Fibroblast of gingiva (primary cell): ENCODE measurements at regions not wholly inside any gene's neighbourhood (a gene's known extent, or its start where the extent isn't known, plus 50 kb on each side); places are given as distances from the start of the nearest gene placed in this dataset.

Experiments
- DNase-seq: peaks from one replicate; pipeline ENCODE4 v3.0.0-alpha.2; 2011; ENCODE audit warnings: low read depth

GRCh38 chr18:45119876-45120275 is 439.2 kb downstream of the SETBP1 start:
- DNase-seq: no peak

- no peak for DNase-seq
Measured at GRCh38 chr18:45121146-45121545, 440.5 kb downstream of the SETBP1 start.

GRCh38 chr18:45122506-45122905 is 441.8 kb downstream of the SETBP1 start:
- DNase-seq: no peak

DNA sequence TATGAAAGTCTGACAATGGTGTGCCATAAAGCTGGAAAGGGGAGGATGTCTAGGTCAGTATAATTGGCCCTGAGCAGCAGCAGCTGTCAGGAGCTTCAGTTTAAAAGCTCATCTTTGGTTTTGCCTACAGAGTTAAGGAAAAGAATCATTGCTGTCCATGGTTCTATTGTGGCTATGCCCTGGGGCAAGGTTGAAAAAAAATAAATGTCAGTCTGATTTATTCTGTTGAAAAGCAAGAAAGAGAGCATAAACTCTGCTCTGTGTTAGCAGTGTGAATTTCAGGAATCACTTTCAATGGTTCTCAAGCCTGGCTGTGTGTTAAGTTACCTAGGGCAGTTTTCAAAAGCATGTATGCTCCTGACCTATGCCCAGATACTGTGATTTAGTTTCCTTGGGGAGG is 446.7 kb downstream of the SETBP1 start:
- no peak for DNase-seq

DNA sequence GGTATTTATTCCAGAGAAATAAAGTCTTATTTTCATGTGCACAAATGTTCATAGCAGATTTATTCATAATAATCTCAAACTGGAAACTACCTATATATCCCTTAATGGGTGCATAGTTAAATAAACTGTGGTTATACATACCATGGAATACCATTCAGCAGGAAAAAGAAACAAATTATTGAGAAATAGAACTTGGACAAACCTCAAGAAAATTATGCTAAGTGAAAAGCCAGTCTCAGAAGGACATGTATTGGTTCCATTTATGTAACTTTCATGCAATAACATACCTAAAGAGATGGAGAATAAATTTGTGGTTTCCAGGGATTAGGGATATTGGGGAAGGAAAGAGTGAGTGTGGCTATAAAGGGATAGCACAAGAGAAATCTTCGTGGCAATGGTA is 452.6 kb downstream of the SETBP1 start:
- DNase-seq: peak; percentile 21

DNA sequence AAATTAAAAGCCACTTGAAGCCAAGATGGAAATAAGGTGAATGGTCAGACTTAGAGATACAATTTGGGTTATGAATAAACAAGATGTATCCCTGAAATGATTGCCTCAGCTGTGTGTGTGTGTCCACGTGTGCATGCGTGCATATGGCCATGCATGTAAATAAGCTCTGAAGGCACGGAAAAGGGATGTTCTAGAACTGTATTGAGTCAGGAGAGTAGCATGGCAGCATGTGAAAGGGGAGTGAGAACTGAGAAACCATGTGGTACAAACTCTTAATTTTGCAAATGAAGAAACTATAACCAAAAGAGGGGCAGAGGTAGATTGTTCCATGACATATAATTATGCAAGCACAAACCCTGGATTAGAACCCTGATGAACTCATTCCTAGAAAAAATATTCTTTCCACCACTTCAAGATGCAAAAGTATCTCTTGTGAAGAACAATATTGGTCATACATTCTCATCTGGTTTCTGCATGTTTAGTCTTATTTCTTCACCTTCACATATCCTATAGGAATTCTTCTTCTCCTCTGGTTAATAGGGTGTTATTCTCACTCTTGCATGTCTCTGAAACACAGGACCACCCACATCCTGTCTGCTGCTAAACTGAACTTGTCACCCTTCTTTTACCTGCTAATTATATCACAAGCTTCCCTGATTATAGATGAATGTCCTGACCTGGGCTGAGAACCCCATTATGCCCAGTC is 455.8 kb downstream of the SETBP1 start:
- DNase-seq: no peak

GRCh38 chr18:45137087-45137419 is 456.4 kb downstream of the SETBP1 start:
- no peak for DNase-seq

- DNase-seq: no peak
Measured at GRCh38 chr18:45139478-45139877, 458.8 kb downstream of the SETBP1 start.

- no peak for DNase-seq
Measured at GRCh38 chr18:45142868-45143267, 462.2 kb downstream of the SETBP1 start.

GRCh38 chr18:45149712-45150111 is 465.6 kb upstream of the SLC14A2 start:
- no peak for DNase-seq

DNA sequence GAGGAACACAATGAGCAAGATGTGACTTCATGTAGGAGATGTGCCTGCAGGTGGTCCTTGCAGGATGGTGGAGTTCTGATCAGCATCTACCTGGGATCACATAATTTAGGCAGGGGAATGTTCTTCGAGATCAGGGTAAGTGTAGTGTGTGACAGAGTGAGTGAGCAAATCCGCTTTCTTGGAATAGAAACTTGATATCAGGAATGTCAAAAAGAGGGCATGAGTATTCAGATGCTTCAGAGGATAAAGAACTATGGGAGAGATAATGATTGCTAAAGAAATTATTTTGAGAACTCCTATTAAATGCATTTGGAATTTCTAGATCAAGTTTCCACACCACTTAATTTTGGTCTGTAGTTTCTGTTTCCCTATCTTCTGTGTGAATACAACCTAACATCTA is 463.6 kb upstream of the SLC14A2 start:
- DNase-seq: no peak

- no peak for DNase-seq
Measured at GRCh38 chr18:45155526-45155925, 459.8 kb upstream of the SLC14A2 start.

DNA sequence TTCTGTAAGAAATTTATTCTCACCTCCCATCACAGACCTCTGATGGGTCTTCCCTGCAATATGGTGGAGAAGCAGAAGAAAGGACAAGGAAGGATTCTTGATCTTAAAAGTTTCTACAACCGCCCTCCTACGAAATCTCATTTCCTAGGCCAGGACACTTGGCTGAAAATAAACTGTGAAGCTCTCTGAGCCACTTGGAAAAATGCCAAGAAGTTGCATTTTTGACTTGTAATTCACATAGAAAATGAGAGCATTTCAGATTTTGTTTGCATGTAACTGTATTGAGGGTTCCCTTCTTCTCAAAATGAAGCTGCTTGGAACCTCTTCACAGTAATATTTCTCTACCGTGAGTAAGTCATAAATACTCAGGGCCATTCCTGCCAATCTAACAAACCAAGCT is 458.3 kb upstream of the SLC14A2 start:
- DNase-seq: no peak

- DNase-seq: no peak
Measured at GRCh38 chr18:45157576-45157975, 457.7 kb upstream of the SLC14A2 start.

DNA sequence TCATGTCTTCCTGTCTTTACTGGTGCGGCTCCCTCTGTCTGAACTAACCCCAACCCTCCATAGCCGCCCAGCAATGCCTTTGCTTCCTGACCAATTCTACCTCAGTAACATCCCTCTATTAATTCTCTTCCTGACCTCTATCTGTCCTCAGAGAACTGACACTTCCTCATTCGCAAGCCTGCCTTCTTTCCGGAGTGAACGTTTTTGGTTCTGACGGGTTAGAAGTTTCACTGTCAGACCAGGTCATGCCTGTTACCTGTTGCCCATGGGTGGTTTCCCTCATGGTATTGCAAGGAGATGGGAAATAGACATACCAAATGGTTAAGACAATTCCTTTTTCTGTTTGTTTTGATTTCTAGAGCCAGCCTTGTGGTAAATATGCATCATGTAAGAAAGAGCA is 453.4 kb upstream of the SLC14A2 start:
- DNase-seq: no peak

- peak; percentile 59 for DNase-seq
Measured at GRCh38 chr18:45163871-45164270, 451.4 kb upstream of the SLC14A2 start.

GRCh38 chr18:45164551-45164950 is 450.7 kb upstream of the SLC14A2 start:
- peak; percentile 85 for DNase-seq

- peak; percentile 41 for DNase-seq
Measured at GRCh38 chr18:45165176-45165713, 450.0 kb upstream of the SLC14A2 start.

- no peak for DNase-seq
Measured at GRCh38 chr18:45165871-45166270, 449.4 kb upstream of the SLC14A2 start.

- DNase-seq: peak; percentile 99
Measured at GRCh38 chr18:45166341-45166835, 448.9 kb upstream of the SLC14A2 start.

DNA sequence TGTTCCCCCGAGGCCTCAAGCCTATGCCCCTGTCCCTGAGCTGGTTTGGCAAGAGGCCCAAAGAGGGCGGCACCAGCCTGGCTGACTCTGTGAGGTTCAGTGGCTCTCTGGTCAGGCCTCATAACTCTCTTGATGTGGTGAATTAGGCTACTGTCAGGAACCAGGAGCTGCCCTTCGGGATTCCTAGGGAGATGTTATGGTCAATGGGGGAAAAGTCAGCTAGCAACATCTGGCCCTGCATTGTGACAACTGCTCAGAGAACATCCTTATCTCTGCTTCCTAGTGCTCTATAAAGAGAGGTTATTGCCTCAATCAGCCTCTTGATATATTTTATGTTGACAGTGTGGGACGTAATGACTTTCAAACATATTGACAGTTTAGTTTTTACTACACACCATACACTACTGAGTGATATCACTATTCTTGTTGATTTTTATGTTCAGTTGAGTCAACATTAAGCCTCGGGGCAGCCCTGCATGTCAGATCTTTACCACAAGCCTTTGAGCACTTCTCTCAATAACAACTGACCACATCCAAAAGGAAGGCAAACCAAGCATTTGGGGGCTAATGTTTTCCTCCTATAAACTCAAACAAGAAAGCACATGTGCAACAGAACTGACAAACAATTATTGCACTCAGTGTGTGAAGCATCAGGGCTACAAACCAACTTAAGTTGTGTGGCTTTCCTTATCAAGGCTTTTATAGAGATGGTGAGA is 448.3 kb upstream of the SLC14A2 start:
- no peak for DNase-seq

- peak; percentile 24 for DNase-seq
Measured at GRCh38 chr18:45167631-45168280, 447.5 kb upstream of the SLC14A2 start.
